ENCODE measurements at regions not wholly inside any gene's neighbourhood (a gene's known extent, or its start where the extent isn't known, plus 50 kb on each side); places are given as distances from the start of the nearest gene placed in this dataset.

GRCh38 chr2:2657121-2657962 lies 326.3 kb upstream of the MYT1L start:
- H3K27me3 ChIP-seq (ENCODE audit: insufficient read depth, low read depth) = peaks cover 74% of the 10 kb centered on the region
- no peak overlapping the region for H3K4me3 ChIP-seq
- no peaks in the 10 kb centered on the region for H3K9me2 ChIP-seq (ENCODE audit: insufficient read depth)
- no peaks in the 10 kb centered on the region for H3F3A ChIP-seq (ENCODE audit: insufficient read depth, low read depth)
- no TSS peak for BruUV-seq (replicated peaks)
- H3K4me2 ChIP-seq = no peak overlapping the region
- DNase-seq = no peak
- H3K79me2 ChIP-seq (ENCODE audit: low read depth) = no peaks in the 10 kb centered on the region
- H3K27ac ChIP-seq = no peak overlapping the region
- ChIA-PET CTCF (no interaction called here), POLR2A (ENCODE audit: unreplicated experiment) (no interaction called here)
- no peak for TF ChIP-seq EZH2 (IDR thresholded peaks at IDR 0.05; ENCODE audit: low read depth)
- H3K9me3 ChIP-seq (ENCODE audit: insufficient read depth, low read depth) = no peaks in the 10 kb centered on the region
- no peak overlapping the region for H2AFZ ChIP-seq
- no peaks in the 10 kb centered on the region for H3K36me3 ChIP-seq (ENCODE audit: low read depth)
- no peaks in the 10 kb centered on the region for H3K4me1 ChIP-seq (replicated peaks; ENCODE audit: insufficient read depth)
- intact Hi-C loops (cut with micrococcal nuclease; ENCODE audit: unreplicated experiment) = no loop called here
- H4K20me1 ChIP-seq (ENCODE audit: insufficient read depth) = no peaks in the 10 kb centered on the region; the same call in none of the 2 replicates

- POLR2A ChIA-PET (ENCODE audit: unreplicated experiment) = no interaction called here
- BruUV-seq (replicated peaks) = no TSS peak
Observed at GRCh38 chr2:2656115-2657011, 325.3 kb upstream of the MYT1L start.

GRCh38 chr2:2655453-2656114 lies 324.5 kb upstream of the MYT1L start:
- Histone ChIP-seq H3K9me2 (ENCODE audit: insufficient read depth) (no peaks in the 10 kb centered on the region), H3F3A (ENCODE audit: insufficient read depth, low read depth) (no peaks in the 10 kb centered on the region), H3K4me3 (no peak overlapping the region), H2AFZ (no peak overlapping the region), H3K4me2 (no peak overlapping the region), H4K20me1 (ENCODE audit: insufficient read depth) (peaks cover 4% of the 10 kb centered on the region; the same call in 1 of the 2 replicates), H3K36me3 (ENCODE audit: low read depth) (no peaks in the 10 kb centered on the region), H3K4me1 (replicated peaks; ENCODE audit: insufficient read depth) (no peaks in the 10 kb centered on the region), H3K79me2 (ENCODE audit: low read depth) (no peaks in the 10 kb centered on the region), H3K9me3 (ENCODE audit: insufficient read depth, low read depth) (no peaks in the 10 kb centered on the region), H3K27ac (no peak overlapping the region), H3K27me3 (ENCODE audit: insufficient read depth, low read depth) (peaks cover 74% of the 10 kb centered on the region)
- BruUV-seq (replicated peaks) = no TSS peak
- no peak for TF ChIP-seq EZH2 (IDR thresholded peaks at IDR 0.05; ENCODE audit: low read depth)
- TF ChIP-seq CTCF (conservative IDR thresholded peaks at IDR 0.05) = no peak
- intact Hi-C loops (cut with micrococcal nuclease; ENCODE audit: unreplicated experiment) = no loop called here
- no peak for DNase-seq
- POLR2A ChIA-PET (ENCODE audit: unreplicated experiment) = no interaction called here
- CTCF ChIA-PET = no interaction called here

More at GRCh38 chr2:2656115-2657011, 325.3 kb upstream of the MYT1L start:
- Histone ChIP-seq H3K27me3 (ENCODE audit: insufficient read depth, low read depth) (peaks cover 74% of the 10 kb centered on the region), H4K20me1 (ENCODE audit: insufficient read depth) (peaks cover 4% of the 10 kb centered on the region; the same call in 1 of the 2 replicates), H3K27ac (no peak overlapping the region), H3K9me3 (ENCODE audit: insufficient read depth, low read depth) (no peaks in the 10 kb centered on the region), H3K4me2 (no peak overlapping the region), H3K4me3 (no peak overlapping the region), H3K9me2 (ENCODE audit: insufficient read depth) (no peaks in the 10 kb centered on the region), H2AFZ (no peak overlapping the region), H3K36me3 (ENCODE audit: low read depth) (no peaks in the 10 kb centered on the region), H3F3A (ENCODE audit: insufficient read depth, low read depth) (no peaks in the 10 kb centered on the region), H3K79me2 (ENCODE audit: low read depth) (no peaks in the 10 kb centered on the region), H3K4me1 (replicated peaks; ENCODE audit: insufficient read depth) (no peaks in the 10 kb centered on the region)
- no peak for DNase-seq
- CTCF ChIA-PET = no interaction called here
- TF ChIP-seq EZH2 (IDR thresholded peaks at IDR 0.05; ENCODE audit: low read depth) (no peak), CTCF (conservative IDR thresholded peaks at IDR 0.05) (no peak)
- intact Hi-C loops (cut with micrococcal nuclease; ENCODE audit: unreplicated experiment) = no loop called here

All from PC-9 (cell line).